Upper lobe of left lung (tissue), 6 donors: ENCODE measurements at regions not wholly inside any gene's neighbourhood (a gene's known extent, or its start where the extent isn't known, plus 50 kb on each side); places are given as distances from the start of the nearest gene placed in this dataset.

Experiments used
- ATAC-seq, 2 donors: fragments of 200-7000 bp; cut with Tn5 transposase; one replicate each; pipeline ENCODE4 v1.9.1; 2022; ENCODE audit warnings: mild to moderate bottlenecking in 2 of 2, moderate library complexity in 2 of 2; ENCODE audit not compliant: low FRiP score in 2 of 2
- DNase-seq, 2 donors: peaks; one replicate each; pipeline ENCODE4 v3.0.0-alpha.2; 2019 to 2020
- H3K27ac ChIP-seq, 4 donors: fragments of 200-600 bp; sonication (generic); one replicate each; pipeline ENCODE4 v1.5.1; 2016 to 2019
- H3K27me3 ChIP-seq, 4 donors: fragments of 200-600 bp; sonication (generic); one replicate each; pipeline ENCODE4 v1.5.1; 2017 to 2019
- H3K36me3 ChIP-seq, 4 donors: fragments of 200-600 bp; sonication (generic); one replicate each; pipeline ENCODE4 v1.5.1; 2016 to 2019
- H3K4me1 ChIP-seq, 4 donors: fragments of 200-600 bp; sonication (generic); one replicate each; pipeline ENCODE4 v1.5.1; 2018 to 2019
- H3K4me3 ChIP-seq, 4 donors: fragments of 200-600 bp; sonication (generic); one replicate each; pipeline ENCODE4 v1.5.1; 2017 to 2019; ENCODE audit warnings: mild to moderate bottlenecking in 2 of 4, moderate library complexity in 1 of 4
- H3K9me3 ChIP-seq, 4 donors: fragments of 200-600 bp; sonication (generic); one replicate each; pipeline ENCODE4 v1.5.1; 2018 to 2019
- CTCF ChIP-seq, 6 experiments: fragments of 450-650 bp in 4 of 6; fragments of 200-600 bp in 2 of 6; sonication (generic) in 2 of 6; IDR thresholded peaks; one replicate each; pipeline ENCODE4 v1.5.1; 2016 to 2019; ENCODE audit warnings: antibody characterized with exemption in 6 of 6
- EP300 ChIP-seq, 4 donors: sonication (generic); formaldehyde crosslinking; IDR thresholded peaks; one replicate each; pipeline ENCODE4 v1.5.1; 2017; ENCODE audit warnings: antibody characterized with exemption in 4 of 4, control low read depth in 2 of 4
- POLR2A ChIP-seq, 4 donors: fragments of 450-650 bp; IDR thresholded peaks; one replicate each; pipeline ENCODE4 v1.5.1; 2016 to 2017; ENCODE audit warnings: antibody characterized with exemption in 4 of 4, mild to moderate bottlenecking in 2 of 4
- POLR2AphosphoS5 ChIP-seq, 2 donors: sonication (generic); formaldehyde crosslinking; IDR thresholded peaks; one replicate each; pipeline ENCODE4 v1.5.1; 2017; ENCODE audit warnings: antibody characterized with exemption in 2 of 2
- WGBS, 2 donors: methylation state at CpG; one replicate each; pipeline ENCODE4 v1.1.5; 2017 to 2018; 5-methylcytosine and 5-hydroxymethylcytosine counted together
- donor health status: DM: no; HTN: no; CAD: no; lungs with moderate emphysema.
- donor health status: DM: no; HTN: yes; CAD: no; lungs with severe emphysema.

GRCh38 chr5:126094991-126095390 lies 328.2 kb upstream of the GRAMD2B start:
- no peak for DNase-seq
- WGBS, 2 donors, result 85 to 86% methylated on average over 2 of the region's 2 CpGs
- Histone ChIP-seq H3K4me3 (no peak overlapping the region), H3K4me1 (no peaks in the 10 kb centered on the region), H3K27ac (no peak overlapping the region), H3K9me3 (peaks cover 0 to 4% (median 0%) of the 10 kb centered on the region in 4 donors), H3K36me3 (no peaks in the 10 kb centered on the region), H3K27me3 (no peaks in the 10 kb centered on the region)
- ATAC-seq, result no peak
- no peak for TF ChIP-seq CTCF (IDR thresholded peaks at IDR 0.05)
- TF ChIP-seq EP300 (IDR thresholded peaks at IDR 0.05), result no peak
- TF ChIP-seq POLR2AphosphoS5 (IDR thresholded peaks at IDR 0.05), result no peak
- no peak for TF ChIP-seq POLR2A (IDR thresholded peaks at IDR 0.05)

GRCh38 chr5:126096442-126097006 lies 326.7 kb upstream of the GRAMD2B start:
- no peak overlapping the region for H3K27ac ChIP-seq
- H3K9me3 ChIP-seq, result no peaks in the 10 kb centered on the region
- no peak for TF ChIP-seq EP300 (IDR thresholded peaks at IDR 0.05)
- TF ChIP-seq POLR2A (IDR thresholded peaks at IDR 0.05), result no peak
- no peak for TF ChIP-seq CTCF (IDR thresholded peaks at IDR 0.05)
- no peak for TF ChIP-seq POLR2AphosphoS5 (IDR thresholded peaks at IDR 0.05)
- no peak overlapping the region for H3K4me3 ChIP-seq
- ATAC-seq, result no peak
- H3K4me1 ChIP-seq, result no peaks in the 10 kb centered on the region
- WGBS, 2 donors, result 64 to 72% methylated on average over 4 of the region's 4 CpGs
- no peak for DNase-seq
- no peaks in the 10 kb centered on the region for H3K27me3 ChIP-seq
- no peaks in the 10 kb centered on the region for H3K36me3 ChIP-seq

GRCh38 chr5:126097876-126098275 lies 325.3 kb upstream of the GRAMD2B start:
- DNase-seq (no peak), ATAC-seq (no peak)
- Histone ChIP-seq H3K9me3 (no peaks in the 10 kb centered on the region), H3K27me3 (no peaks in the 10 kb centered on the region), H3K36me3 (no peaks in the 10 kb centered on the region), H3K4me3 (no peak overlapping the region), H3K4me1 (no peaks in the 10 kb centered on the region), H3K27ac (no peak overlapping the region)
- TF ChIP-seq POLR2A (IDR thresholded peaks at IDR 0.05) (no peak), EP300 (IDR thresholded peaks at IDR 0.05) (no peak), CTCF (IDR thresholded peaks at IDR 0.05) (no peak), POLR2AphosphoS5 (IDR thresholded peaks at IDR 0.05) (no peak)
- 78 to 84% methylated on average over 1 of the region's 1 CpG for WGBS, 2 donors

- DNase-seq, result no peak
- no peak for TF ChIP-seq CTCF (IDR thresholded peaks at IDR 0.05)
- TF ChIP-seq POLR2A (IDR thresholded peaks at IDR 0.05), result no peak
- TF ChIP-seq EP300 (IDR thresholded peaks at IDR 0.05), result no peak
- Histone ChIP-seq H3K9me3 (no peaks in the 10 kb centered on the region), H3K4me3 (no peak overlapping the region), H3K27me3 (no peaks in the 10 kb centered on the region), H3K36me3 (no peaks in the 10 kb centered on the region), H3K27ac (no peak overlapping the region), H3K4me1 (no peaks in the 10 kb centered on the region)
- no peak for ATAC-seq
- 81 to 89% methylated on average over 1 of the region's 1 CpG for WGBS, 2 donors
Observed at GRCh38 chr5:126098330-126099017, 324.7 kb upstream of the GRAMD2B start.

- Histone ChIP-seq H3K27me3 (no peaks in the 10 kb centered on the region), H3K4me1 (no peaks in the 10 kb centered on the region), H3K27ac (no peak overlapping the region), H3K4me3 (no peak overlapping the region), H3K9me3 (no peaks in the 10 kb centered on the region), H3K36me3 (no peaks in the 10 kb centered on the region)
- DNase-seq, result no peak
- TF ChIP-seq EP300 (IDR thresholded peaks at IDR 0.05) (no peak), CTCF (IDR thresholded peaks at IDR 0.05) (no peak)
- 80 to 82% methylated on average over 4 of the region's 4 CpGs for whole genome bisulfite sequencing, 2 donors
- no peak for ATAC-seq
Observed at GRCh38 chr5:126099077-126099476, 324.1 kb upstream of the GRAMD2B start.
